ENCODE measurements at regions not wholly inside any gene's neighbourhood (a gene's known extent, or its start where the extent isn't known, plus 50 kb on each side); places are given as distances from the start of the nearest gene placed in this dataset.

GRCh38 chrX:122244080-122244479 lies 940.0 kb upstream of the GRIA3 start:
- TF ChIP-seq EZH2 (IDR thresholded peaks at IDR 0.05; ENCODE audit: borderline replicate concordance, control insufficient read depth, low read depth, low read length) (no peak), MAX (IDR thresholded peaks at IDR 0.05; ENCODE audit: low read depth, low read length) (no peak), CTCF (IDR thresholded peaks at IDR 0.05 in 2 of 3, conservative IDR thresholded peaks at IDR 0.05 in 1 of 3; ENCODE audit: control insufficient read depth in 2 of 3, extremely low read depth in 1 of 3, insufficient read depth in 1 of 3, low read depth in 3 of 3, low read length in 3 of 3) (no peak), CEBPB (IDR thresholded peaks at IDR 0.05; ENCODE audit: borderline replicate concordance in 1 of 2, low read depth in 2 of 2, low read length in 2 of 2) (no peak), KAT2A (conservative IDR thresholded peaks at IDR 0.05; ENCODE audit: control insufficient read depth, low read depth, low read length) (no peak), BACH1 (IDR thresholded peaks at IDR 0.05; ENCODE audit: borderline replicate concordance) (no peak)

All from GM12878 (cell line).